Spleen (tissue), 11 donors: ENCODE measurements at regions not wholly inside any gene's neighbourhood (a gene's known extent, or its start where the extent isn't known, plus 50 kb on each side); places are given as distances from the start of the nearest gene placed in this dataset.

Experiments
- DNase-seq: peaks from one replicate; pipeline ENCODE4 v3.0.0-alpha.2; 2020
- H3K27ac ChIP-seq, 8 donors: fragments of 200-600 bp; sonication (generic) in 7 of 8; 1 replicate in 4 of 8; 2 replicates in 4 of 8; pipeline versions ENCODE4 v1.5.0 to v1.8.0; 2016 to 2021; ENCODE audit warnings: inconsistent platforms in 4 of 8, mild to moderate bottlenecking in 4 of 8, moderate library complexity in 1 of 8
- H3K27me3 ChIP-seq, 7 donors: fragments of 200-600 bp; sonication (generic) in 6 of 7; replicated peaks in 1 of 7; 1 replicate in 4 of 7; 2 replicates in 3 of 7; pipeline versions ENCODE4 v1.5.0 to v1.8.0; 2016 to 2021; ENCODE audit warnings: inconsistent platforms in 3 of 7, mild to moderate bottlenecking in 1 of 7
- H3K36me3 ChIP-seq, 6 donors: fragments of 200-600 bp; sonication (generic) in 5 of 6; 1 replicate in 4 of 6; 2 replicates in 2 of 6; pipeline versions ENCODE4 v1.5.0 to v1.8.0; 2016 to 2021; ENCODE audit warnings: inconsistent platforms in 2 of 6
- H3K4me1 ChIP-seq, 6 donors: fragments of 200-600 bp; sonication (generic) in 5 of 6; 1 replicate in 3 of 6; 2 replicates in 3 of 6; pipeline versions ENCODE4 v1.5.0 to v1.8.0; 2016 to 2021; ENCODE audit warnings: inconsistent platforms in 3 of 6
- H3K4me3 ChIP-seq, 8 donors: fragments of 200-600 bp; sonication (generic) in 7 of 8; 1 replicate in 4 of 8; 2 replicates in 4 of 8; pipeline versions ENCODE4 v1.5.0 to v1.8.0; 2016 to 2021; ENCODE audit warnings: inconsistent platforms in 4 of 8, mild to moderate bottlenecking in 4 of 8, moderate library complexity in 2 of 8
- H3K9me3 ChIP-seq, 8 donors: fragments of 200-600 bp; sonication (generic) in 7 of 8; 1 replicate in 4 of 8; 2 replicates in 4 of 8; pipeline versions ENCODE4 v1.5.0 to v1.8.0; 2016 to 2021; ENCODE audit warnings: inconsistent platforms in 4 of 8
- POLR2A ChIP-seq, 3 donors: fragments of 450-650 bp; IDR thresholded peaks; one replicate each; pipeline ENCODE4 v1.5.1; 2017; ENCODE audit warnings: antibody characterized with exemption in 3 of 3, mild to moderate bottlenecking in 1 of 3
- POLR2AphosphoS5 ChIP-seq, 3 donors: sonication (generic); formaldehyde crosslinking; IDR thresholded peaks; one replicate each; pipeline ENCODE4 v1.5.1; 2017; ENCODE audit warnings: antibody characterized with exemption in 3 of 3
- WGBS, 5 donors: extraction: QIAGEN DNeasy Blood & Tissue Kit in 3 of 5; methylation state at CpG; one replicate each; pipeline versions ENCODE4 v1.1.5 to v1.1.7; 2013 to 2018; 5-methylcytosine and 5-hydroxymethylcytosine counted together
- intact Hi-C: fragments of 100-400 bp; cut with DNase I; formaldehyde crosslinking; loops from one replicate; pipeline ENCODE4 v1.15.0; 2023; ENCODE audit warnings: low total_unique reads
- TF ChIP-seq, protein P1 (sequence below), 11 experiments: fragments of 200-600 bp in 7 of 11; fragments of 450-650 bp in 4 of 11; sonication (generic) in 4 of 11; IDR thresholded peaks in 8 of 11; conservative IDR thresholded peaks in 3 of 11; 1 replicate in 7 of 11; 2 replicates in 4 of 11; pipeline versions ENCODE4 v1.4.0 to v1.8.0; 2016 to 2021; ENCODE audit warnings: antibody characterized with exemption in 11 of 11, inconsistent platforms in 4 of 11, mild to moderate bottlenecking in 1 of 11
- donor health status: healthy with polysubstance abuse.
- donor health status: DM: no; HTN: no; CAD: no; lungs with moderate emphysema.
- donor health status: DM: no; HTN: no; CAD: no.
- donor health status: Bipolar disorder and iron deficiency.
- donor health status: healthy.
- donor health status: DM: no; HTN: no; CAD: no.
- donor health status: DM: yes; HTN: yes; CAD: no.

DNA sequence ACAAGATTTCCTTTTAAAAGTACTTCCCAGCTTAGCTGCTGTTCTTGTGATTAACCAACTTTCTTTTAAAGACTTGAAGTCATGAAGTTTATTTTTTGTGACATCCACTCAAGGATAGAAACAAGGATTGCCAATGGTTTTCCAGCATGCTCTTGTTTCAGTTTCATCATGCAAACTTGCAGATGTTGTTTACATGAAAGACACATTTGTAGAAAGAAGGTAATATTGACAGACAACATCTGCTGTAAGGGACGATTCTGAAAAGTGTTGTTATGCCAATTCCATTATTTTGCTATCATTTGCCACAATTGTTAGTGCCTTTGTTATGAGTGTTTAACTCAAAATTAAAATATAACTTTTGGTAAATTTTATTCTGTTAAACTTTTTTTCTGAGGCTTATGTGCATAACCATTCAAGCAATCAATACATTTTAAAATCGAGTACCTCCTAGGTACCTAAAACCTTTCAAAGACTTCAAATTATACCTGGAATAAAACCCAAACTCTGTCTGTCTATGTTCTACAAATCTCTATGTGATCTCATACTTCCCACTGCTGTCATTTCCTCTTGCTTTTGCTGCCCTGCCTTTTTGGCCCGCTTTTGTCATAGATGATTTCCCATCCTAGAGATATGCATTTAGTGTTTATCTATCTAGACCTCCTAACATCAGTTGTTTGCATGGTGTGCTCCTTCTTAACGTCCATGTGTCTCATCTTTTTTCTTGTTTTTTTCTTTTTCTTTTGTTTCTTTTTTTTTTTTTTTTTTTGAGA, 630.4 kb downstream of the NR2F2 start:
- TF ChIP-seq POLR2AphosphoS5 (IDR thresholded peaks at IDR 0.05), result no peak
- TF ChIP-seq, protein P1, sequence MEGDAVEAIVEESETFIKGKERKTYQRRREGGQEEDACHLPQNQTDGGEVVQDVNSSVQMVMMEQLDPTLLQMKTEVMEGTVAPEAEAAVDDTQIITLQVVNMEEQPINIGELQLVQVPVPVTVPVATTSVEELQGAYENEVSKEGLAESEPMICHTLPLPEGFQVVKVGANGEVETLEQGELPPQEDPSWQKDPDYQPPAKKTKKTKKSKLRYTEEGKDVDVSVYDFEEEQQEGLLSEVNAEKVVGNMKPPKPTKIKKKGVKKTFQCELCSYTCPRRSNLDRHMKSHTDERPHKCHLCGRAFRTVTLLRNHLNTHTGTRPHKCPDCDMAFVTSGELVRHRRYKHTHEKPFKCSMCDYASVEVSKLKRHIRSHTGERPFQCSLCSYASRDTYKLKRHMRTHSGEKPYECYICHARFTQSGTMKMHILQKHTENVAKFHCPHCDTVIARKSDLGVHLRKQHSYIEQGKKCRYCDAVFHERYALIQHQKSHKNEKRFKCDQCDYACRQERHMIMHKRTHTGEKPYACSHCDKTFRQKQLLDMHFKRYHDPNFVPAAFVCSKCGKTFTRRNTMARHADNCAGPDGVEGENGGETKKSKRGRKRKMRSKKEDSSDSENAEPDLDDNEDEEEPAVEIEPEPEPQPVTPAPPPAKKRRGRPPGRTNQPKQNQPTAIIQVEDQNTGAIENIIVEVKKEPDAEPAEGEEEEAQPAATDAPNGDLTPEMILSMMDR (IDR thresholded peaks at IDR 0.05 in 8 of 11, conservative IDR thresholded peaks at IDR 0.05 in 3 of 11), result no peak
- TF ChIP-seq POLR2A (IDR thresholded peaks at IDR 0.05), result no peak
- DNase-seq, result no peak
- H3K27ac ChIP-seq, result no peak overlapping the region
- no peaks in the 10 kb centered on the region for H3K4me1 ChIP-seq
- H3K9me3 ChIP-seq, result no peaks in the 10 kb centered on the region
- intact Hi-C loops, result no loop called here
- WGBS, 5 donors, result 71 to 87% (median 77%) methylated on average over 4 of the region's 4 CpGs
- no peak overlapping the region for H3K4me3 ChIP-seq
- H3K27me3 ChIP-seq, result no peaks in the 10 kb centered on the region
- no peaks in the 10 kb centered on the region for H3K36me3 ChIP-seq

DNA sequence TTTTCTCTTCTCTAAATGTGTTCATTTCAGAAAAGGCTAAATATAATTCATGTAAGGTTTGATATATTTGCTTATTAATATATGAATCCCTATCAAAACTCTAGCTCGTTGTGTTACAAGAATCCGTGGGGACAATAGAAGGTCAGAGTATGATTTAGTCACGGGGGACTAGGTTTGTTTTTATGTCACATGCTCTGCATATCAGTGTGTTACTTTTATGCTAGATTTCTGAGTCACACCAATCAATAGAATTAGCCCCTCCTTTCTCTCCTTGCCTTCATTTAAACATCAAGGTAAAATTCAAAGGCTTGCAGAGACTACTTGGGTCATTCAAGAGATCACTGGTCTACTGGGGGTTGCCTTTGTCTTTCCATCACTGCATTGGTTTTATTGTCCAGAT, 636.1 kb downstream of the NR2F2 start:
- Histone ChIP-seq H3K4me1 (no peaks in the 10 kb centered on the region), H3K27me3 (no peaks in the 10 kb centered on the region), H3K4me3 (no peak overlapping the region), H3K9me3 (peaks cover 0 to 3% (median 0%) of the 10 kb centered on the region in 8 donors), H3K27ac (no peak overlapping the region), H3K36me3 (no peaks in the 10 kb centered on the region)
- WGBS, 5 donors, result 78 to 96% (median 86%) methylated on average over 3 of the region's 3 CpGs
- intact Hi-C loops, result no loop called here
- DNase-seq, result no peak
- TF ChIP-seq, protein P1 (IDR thresholded peaks at IDR 0.05 in 8 of 11, conservative IDR thresholded peaks at IDR 0.05 in 3 of 11), result no peak
- TF ChIP-seq POLR2A (IDR thresholded peaks at IDR 0.05) (no peak), POLR2AphosphoS5 (IDR thresholded peaks at IDR 0.05) (no peak)

DNA sequence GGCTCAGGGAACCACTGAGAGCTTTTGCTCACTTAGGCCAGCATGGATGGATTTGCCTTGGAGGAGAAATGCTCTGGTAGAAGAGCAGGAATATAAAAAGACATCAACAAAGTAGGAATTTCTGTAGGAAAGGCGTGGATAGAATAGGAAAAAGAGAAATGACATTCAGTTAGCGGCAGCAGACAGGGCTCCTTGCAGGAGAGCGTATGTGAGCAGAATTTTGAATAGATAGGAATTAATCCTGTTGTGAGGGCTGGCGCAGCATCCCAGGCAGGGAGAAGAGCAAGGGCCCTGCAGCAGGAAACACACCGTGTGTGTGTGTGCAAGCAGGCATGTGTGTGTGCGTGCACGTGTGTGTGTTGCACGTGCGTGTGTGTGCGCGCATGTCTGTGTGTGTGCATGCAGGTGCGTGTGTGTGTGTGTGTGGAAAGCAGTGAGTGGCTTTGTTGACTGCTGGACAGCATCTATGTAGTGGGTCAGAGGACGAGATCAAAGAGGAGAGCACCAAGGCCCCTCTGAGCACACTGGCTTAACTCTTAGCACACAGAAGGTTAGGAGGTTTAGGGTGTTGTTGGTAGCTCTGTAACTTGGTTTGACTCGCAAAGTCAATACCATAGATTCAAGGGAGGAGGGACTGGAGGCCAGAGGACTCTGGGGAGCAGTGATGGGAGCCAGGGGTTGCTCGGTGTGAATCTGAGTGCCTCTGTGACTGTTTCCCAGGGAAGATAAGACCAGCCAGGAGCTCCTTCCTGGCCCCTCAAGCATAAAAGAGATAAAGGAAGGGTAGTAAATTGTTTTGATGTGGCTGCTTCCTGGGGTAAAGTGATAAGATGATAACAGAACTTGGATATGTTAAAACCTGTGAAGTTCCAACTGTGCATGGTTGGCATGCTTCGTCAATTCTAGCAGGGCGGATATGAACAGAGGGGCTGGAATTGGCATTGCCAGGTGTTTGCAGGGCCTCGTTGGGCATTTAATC, 639.5 kb downstream of the NR2F2 start:
- Histone ChIP-seq H3K9me3 (peaks cover 0 to 3% (median 0%) of the 10 kb centered on the region in 8 donors), H3K27me3 (no peaks in the 10 kb centered on the region), H3K4me1 (peaks cover 0 to 5% (median 0%) of the 10 kb centered on the region in 6 donors), H3K4me3 (no peak overlapping the region), H3K36me3 (no peaks in the 10 kb centered on the region), H3K27ac (no peak overlapping the region)
- no peak for TF ChIP-seq POLR2A (IDR thresholded peaks at IDR 0.05)
- TF ChIP-seq POLR2AphosphoS5 (IDR thresholded peaks at IDR 0.05), result no peak
- DNase-seq, result no peak
- WGBS, 5 donors, result 70 to 76% (median 75%) methylated on average over 18 of the region's 18 CpGs
- intact Hi-C loops, result no loop called here

DNA sequence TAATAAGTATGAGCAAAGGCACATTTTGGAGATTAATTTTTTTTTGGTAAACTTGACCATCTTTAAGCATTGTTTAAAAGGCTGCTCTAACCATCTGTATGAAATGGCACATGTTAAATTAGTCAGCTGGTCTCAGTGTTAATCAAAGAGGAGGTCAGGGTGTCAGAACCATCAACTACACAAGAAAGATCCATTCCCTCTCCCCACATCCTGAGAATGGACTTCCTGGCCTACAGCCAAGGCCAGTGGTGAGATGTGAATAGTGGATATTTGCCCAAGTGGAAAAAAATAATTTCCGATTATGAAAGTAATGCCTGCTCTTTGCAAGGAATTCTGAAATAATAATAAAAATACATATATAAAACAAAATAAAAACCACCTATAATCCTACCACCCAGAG, 641.7 kb downstream of the NR2F2 start:
- DNase-seq, result no peak
- no peak overlapping the region for H3K27ac ChIP-seq
- 26 to 46% (median 32%) methylated on average over 1 of the region's 1 CpG for WGBS, 5 donors
- peaks cover 0 to 3% (median 0%) of the 10 kb centered on the region in 8 donors for H3K9me3 ChIP-seq
- no peaks in the 10 kb centered on the region for H3K36me3 ChIP-seq
- TF ChIP-seq POLR2AphosphoS5 (IDR thresholded peaks at IDR 0.05) (no peak), POLR2A (IDR thresholded peaks at IDR 0.05) (no peak)
- TF ChIP-seq, protein P1 (IDR thresholded peaks at IDR 0.05 in 8 of 11, conservative IDR thresholded peaks at IDR 0.05 in 3 of 11), result no peak
- H3K4me3 ChIP-seq, result no peak overlapping the region
- peaks cover 0 to 5% (median 0%) of the 10 kb centered on the region in 6 donors for H3K4me1 ChIP-seq
- intact Hi-C loops, result no loop called here
- no peaks in the 10 kb centered on the region for H3K27me3 ChIP-seq
